ENCODE measurements at regions not wholly inside any gene's neighbourhood (a gene's known extent, or its start where the extent isn't known, plus 50 kb on each side); places are given as distances from the start of the nearest gene placed in this dataset.
"Not testable (repeated sequence)": the region's sequence is repeated elsewhere in the genome, so short reads cannot be mapped to it uniquely, and the experiment has no call there.

- not testable (repeated sequence) for H3K4me1 ChIP-seq (ENCODE audit: control insufficient read depth in 1 of 2, insufficient read depth in 2 of 2, low read length in 2 of 2); H3K4me2 ChIP-seq (ENCODE audit: low read length); H2AFZ ChIP-seq (ENCODE audit: insufficient read depth, low read length, poor library complexity); H3K27ac ChIP-seq (ENCODE audit: low read depth, low read length); H3K4ac ChIP-seq (ENCODE audit: low read depth, low read length); H2BK120ac ChIP-seq (ENCODE audit: insufficient read depth, low read length, poor library complexity); H3K14ac ChIP-seq (ENCODE audit: low read length); H3K18ac ChIP-seq (ENCODE audit: low read length); H2BK12ac ChIP-seq (ENCODE audit: low read length); H2BK5ac ChIP-seq (ENCODE audit: low read depth, low read length, poor library complexity); H3K4me3 ChIP-seq (ENCODE audit: low read depth, low read length); H3K27me3 ChIP-seq (ENCODE audit: insufficient read depth, low read length); H3K9ac ChIP-seq (ENCODE audit: low read length); DNase-seq; H3K23ac ChIP-seq (ENCODE audit: low read length); H4K91ac ChIP-seq (ENCODE audit: low read depth, low read length); H3K79me2 ChIP-seq (ENCODE audit: control insufficient read depth, insufficient read depth, low read length, poor library complexity); H4K8ac ChIP-seq (ENCODE audit: low read depth, low read length); H2AK5ac ChIP-seq (ENCODE audit: low read length); H4K12ac ChIP-seq (ENCODE audit: low read depth, low read length); H3K79me1 ChIP-seq (ENCODE audit: low read length); H3K36me3 ChIP-seq (ENCODE audit: control insufficient read depth in 1 of 2, insufficient read depth in 2 of 2, low read length in 2 of 2)
- whole genome bisulfite sequencing (ENCODE audit: extremely low coverage, insufficient coverage, insufficient read length): no CpG with 5 or more reads among the region's 3 CpGs
- H3K9me3 ChIP-seq (ENCODE audit: insufficient read depth, low read depth, low read length): peaks cover 11% of the 10 kb centered on the region
Measured at GRCh38 chr4:67274671-67275070, 270.6 kb downstream of the CENPC start.

- WGBS (ENCODE audit: extremely low coverage, insufficient coverage, insufficient read length): no CpG with 5 or more reads among the region's 2 CpGs
- Histone ChIP-seq H3K9me3 (ENCODE audit: insufficient read depth, low read depth, low read length) (peaks cover 11% of the 10 kb centered on the region), H2BK5ac (ENCODE audit: low read depth, low read length, poor library complexity) (no peak overlapping the region), H3K4me3 (ENCODE audit: low read depth, low read length) (no peak overlapping the region), H3K79me2 (ENCODE audit: control insufficient read depth, insufficient read depth, low read length, poor library complexity) (no peaks in the 10 kb centered on the region), H3K23ac (ENCODE audit: low read length) (no peak overlapping the region), H4K91ac (ENCODE audit: low read depth, low read length) (no peak overlapping the region), H3K27ac (ENCODE audit: low read depth, low read length) (no peak overlapping the region), H3K79me1 (ENCODE audit: low read length) (no peaks in the 10 kb centered on the region), H4K12ac (ENCODE audit: low read depth, low read length) (no peak overlapping the region), H3K4ac (ENCODE audit: low read depth, low read length) (no peak overlapping the region), H3K27me3 (ENCODE audit: insufficient read depth, low read length) (no peaks in the 10 kb centered on the region), H4K8ac (ENCODE audit: low read depth, low read length) (no peak overlapping the region), H2BK120ac (ENCODE audit: insufficient read depth, low read length, poor library complexity) (no peak overlapping the region), H3K18ac (ENCODE audit: low read length) (no peak overlapping the region), H2AFZ (ENCODE audit: insufficient read depth, low read length, poor library complexity) (no peak overlapping the region), H2AK5ac (ENCODE audit: low read length) (no peak overlapping the region), H3K4me2 (ENCODE audit: low read length) (no peak overlapping the region), H2BK12ac (ENCODE audit: low read length) (no peak overlapping the region), H3K4me1 (ENCODE audit: control insufficient read depth in 1 of 2, insufficient read depth in 2 of 2, low read length in 2 of 2) (no peaks in the 10 kb centered on the region), H3K14ac (ENCODE audit: low read length) (no peak overlapping the region), H3K9ac (ENCODE audit: low read length) (no peak overlapping the region), H3K36me3 (ENCODE audit: control insufficient read depth in 1 of 2, insufficient read depth in 2 of 2, low read length in 2 of 2) (peaks cover 0 to 3% of the 10 kb centered on the region in 2 experiments)
- no peak for DNase-seq
Measured at GRCh38 chr4:67273666-67274065, 271.6 kb downstream of the CENPC start.

- Histone ChIP-seq H3K4me1 (ENCODE audit: control insufficient read depth in 1 of 2, insufficient read depth in 2 of 2, low read length in 2 of 2) (no peaks in the 10 kb centered on the region), H2AK5ac (ENCODE audit: low read length) (no peak overlapping the region), H3K14ac (ENCODE audit: low read length) (no peak overlapping the region), H3K27ac (ENCODE audit: low read depth, low read length) (no peak overlapping the region), H3K18ac (ENCODE audit: low read length) (no peak overlapping the region), H2BK5ac (ENCODE audit: low read depth, low read length, poor library complexity) (no peak overlapping the region), H4K91ac (ENCODE audit: low read depth, low read length) (no peak overlapping the region), H2BK120ac (ENCODE audit: insufficient read depth, low read length, poor library complexity) (no peak overlapping the region), H3K4ac (ENCODE audit: low read depth, low read length) (no peak overlapping the region), H2BK12ac (ENCODE audit: low read length) (no peak overlapping the region), H3K27me3 (ENCODE audit: insufficient read depth, low read length) (no peaks in the 10 kb centered on the region), H3K9ac (ENCODE audit: low read length) (no peak overlapping the region), H4K12ac (ENCODE audit: low read depth, low read length) (no peak overlapping the region), H2AFZ (ENCODE audit: insufficient read depth, low read length, poor library complexity) (no peak overlapping the region), H3K4me2 (ENCODE audit: low read length) (no peak overlapping the region), H3K79me1 (ENCODE audit: low read length) (no peaks in the 10 kb centered on the region), H3K9me3 (ENCODE audit: insufficient read depth, low read depth, low read length) (no peaks in the 10 kb centered on the region), H4K8ac (ENCODE audit: low read depth, low read length) (no peak overlapping the region), H3K23ac (ENCODE audit: low read length) (no peak overlapping the region), H3K79me2 (ENCODE audit: control insufficient read depth, insufficient read depth, low read length, poor library complexity) (no peaks in the 10 kb centered on the region), H3K36me3 (ENCODE audit: control insufficient read depth in 1 of 2, insufficient read depth in 2 of 2, low read length in 2 of 2) (no peaks in the 10 kb centered on the region), H3K4me3 (ENCODE audit: low read depth, low read length) (no peak overlapping the region)
- no peak for DNase-seq
- no CpG with 5 or more reads among the region's 1 CpG for WGBS (ENCODE audit: extremely low coverage, insufficient coverage, insufficient read length)
Measured at GRCh38 chr4:67261971-67262370, 283.3 kb downstream of the CENPC start.

GRCh38 chr4:67256388-67257043 lies 288.8 kb downstream of the CENPC start:
- DNase-seq: no peak
- H2AK5ac ChIP-seq (ENCODE audit: low read length): no peak overlapping the region
- H2BK120ac ChIP-seq (ENCODE audit: insufficient read depth, low read length, poor library complexity): no peak overlapping the region
- no peak overlapping the region for H3K4me2 ChIP-seq (ENCODE audit: low read length)
- H3K9me3 ChIP-seq (ENCODE audit: insufficient read depth, low read depth, low read length): no peaks in the 10 kb centered on the region
- no peak overlapping the region for H3K27ac ChIP-seq (ENCODE audit: low read depth, low read length)
- no peaks in the 10 kb centered on the region for H3K79me1 ChIP-seq (ENCODE audit: low read length)
- no peaks in the 10 kb centered on the region for H3K27me3 ChIP-seq (ENCODE audit: insufficient read depth, low read length)
- H3K4ac ChIP-seq (ENCODE audit: low read depth, low read length): no peak overlapping the region
- no peak overlapping the region for H3K9ac ChIP-seq (ENCODE audit: low read length)
- no peak overlapping the region for H2AFZ ChIP-seq (ENCODE audit: insufficient read depth, low read length, poor library complexity)
- H2BK5ac ChIP-seq (ENCODE audit: low read depth, low read length, poor library complexity): no peak overlapping the region
- no peak overlapping the region for H3K4me3 ChIP-seq (ENCODE audit: low read depth, low read length)
- no peak overlapping the region for H4K91ac ChIP-seq (ENCODE audit: low read depth, low read length)
- no CpG with 5 or more reads among the region's 3 CpGs for WGBS (ENCODE audit: extremely low coverage, insufficient coverage, insufficient read length)
- H2BK12ac ChIP-seq (ENCODE audit: low read length): no peak overlapping the region
- no peaks in the 10 kb centered on the region for H3K4me1 ChIP-seq (ENCODE audit: control insufficient read depth in 1 of 2, insufficient read depth in 2 of 2, low read length in 2 of 2)
- H3K14ac ChIP-seq (ENCODE audit: low read length): no peak overlapping the region
- H3K18ac ChIP-seq (ENCODE audit: low read length): no peak overlapping the region
- H3K23ac ChIP-seq (ENCODE audit: low read length): no peak overlapping the region
- no peaks in the 10 kb centered on the region for H3K36me3 ChIP-seq (ENCODE audit: control insufficient read depth in 1 of 2, insufficient read depth in 2 of 2, low read length in 2 of 2)
- no peak overlapping the region for H4K8ac ChIP-seq (ENCODE audit: low read depth, low read length)
- no peak overlapping the region for H4K12ac ChIP-seq (ENCODE audit: low read depth, low read length)
- H3K79me2 ChIP-seq (ENCODE audit: control insufficient read depth, insufficient read depth, low read length, poor library complexity): no peaks in the 10 kb centered on the region
